ENCODE measurements at regions not wholly inside any gene's neighbourhood (a gene's known extent, or its start where the extent isn't known, plus 50 kb on each side); places are given as distances from the start of the nearest gene placed in this dataset.

- TF ChIP-seq CTCF (IDR thresholded peaks at IDR 0.05) (no peak), POLR2AphosphoS5 (IDR thresholded peaks at IDR 0.05) (no peak)
These were observed 184.1 kb upstream of the HHIP start for GRCh38 chr4:144461906-144462305.

All from upper lobe of left lung (tissue), 4 donors.